K562 (cell line): ENCODE measurements at regions not wholly inside any gene's neighbourhood (a gene's known extent, or its start where the extent isn't known, plus 50 kb on each side); places are given as distances from the start of the nearest gene placed in this dataset.

Experiments
- C11orf30 ChIP-seq: fragments of 450-650 bp; IDR thresholded peaks from 2 replicates; pipeline ENCODE4 v1.6.1; 2016; ENCODE audit warnings: low read depth, mild to moderate bottlenecking
- DNMT1 ChIP-seq: fragments of 450-650 bp; IDR thresholded peaks from 2 replicates; pipeline ENCODE4 v1.6.1; 2016; ENCODE audit warnings: antibody characterized with exemption, mild to moderate bottlenecking
- EP400 ChIP-seq: fragments of 450-650 bp; IDR thresholded peaks from 2 replicates; pipeline ENCODE4 v1.6.1; 2017; ENCODE audit warnings: antibody characterized with exemption, mild to moderate bottlenecking, moderate library complexity
- ETS2 ChIP-seq: IDR thresholded peaks from 2 replicates; pipeline ENCODE4 v1.6.1; 2016; ENCODE audit warnings: borderline replicate concordance, missing genetic modification characterization, mild to moderate bottlenecking, moderate library complexity, missing compliant biosample characterization; ENCODE audit not compliant: poor library complexity, severe bottlenecking
- MAZ ChIP-seq, 2 experiments: fragments of 450-650 bp in 1 of 2; sonication (generic) in 1 of 2; formaldehyde crosslinking; IDR thresholded peaks in 1 of 2; conservative IDR thresholded peaks in 1 of 2; 2 replicates each; pipeline versions ENCODE4 v1.4.0 to v1.5.0; 2020; ENCODE audit warnings: mild to moderate bottlenecking in 1 of 2, missing genetic modification reagents in 1 of 2
- RCOR1 ChIP-seq, 2 experiments: IDR thresholded peaks; 2 replicates each; pipeline ENCODE4 v1.6.1; 2012; ENCODE audit warnings: low read depth in 2 of 2, low read length in 2 of 2, borderline replicate concordance in 1 of 2, improper control_type of control experiment in 1 of 2
- SRSF9 ChIP-seq: fragments of 200-400 bp; formaldehyde crosslinking; IDR thresholded peaks from 2 replicates; pipeline ENCODE4 v1.6.1; 2017; ENCODE audit warnings: low read depth, low read length, borderline replicate concordance
- ZFP1 ChIP-seq: fragments of 450-650 bp; formaldehyde crosslinking; IDR thresholded peaks from 2 replicates; pipeline ENCODE4 v1.4.0; 2020; ENCODE audit warnings: mild to moderate bottlenecking, mixed read lengths
- ZKSCAN1 ChIP-seq: fragments of 150-350 bp; IDR thresholded peaks from 2 replicates; pipeline ENCODE4 v1.6.1; 2016; ENCODE audit warnings: low read depth, low read length
- ZNF507 ChIP-seq: conservative IDR thresholded peaks from 2 replicates; pipeline ENCODE4 v1.6.1; 2017; ENCODE audit warnings: missing genetic modification characterization, missing compliant biosample characterization
- TF ChIP-seq, protein P1 (sequence below): fragments of 450-650 bp; conservative IDR thresholded peaks from 2 replicates; pipeline ENCODE4 v1.6.1; 2016; ENCODE audit warnings: missing genetic modification characterization, low read depth, mild to moderate bottlenecking, control low read depth, missing compliant biosample characterization
- TF ChIP-seq, protein P2 (sequence below): IDR thresholded peaks from 2 replicates; pipeline ENCODE4 v1.6.1; 2016; ENCODE audit warnings: missing genetic modification characterization, missing compliant biosample characterization
- TF ChIP-seq, protein P3 (sequence below): fragments of 250-450 bp; sonication (Bioruptor Pico); IDR thresholded peaks from 2 replicates; pipeline ENCODE4 v1.5.0; 2021; ENCODE audit warnings: mild to moderate bottlenecking, moderate library complexity
- TF ChIP-seq, protein P4 (sequence below): fragments of 250-450 bp; sonication (Bioruptor Pico); IDR thresholded peaks from 2 replicates; pipeline ENCODE4 v1.5.0; 2020; ENCODE audit warnings: mild to moderate bottlenecking, borderline replicate concordance
- TF ChIP-seq, protein P5 (sequence below), 2 experiments: IDR thresholded peaks; 2 replicates each; pipeline ENCODE4 v1.6.1; 2011; ENCODE audit warnings: borderline replicate concordance in 1 of 2, control low read depth in 1 of 2, low read depth in 1 of 2, low read length in 1 of 2, mild to moderate bottlenecking in 1 of 2, mixed read lengths in 1 of 2, moderate library complexity in 1 of 2; ENCODE audit not compliant: insufficient read depth in 1 of 2, insufficient read length in 1 of 2, poor library complexity in 1 of 2, severe bottlenecking in 1 of 2; ENCODE audit errors: extremely low read depth in 1 of 2

DNA sequence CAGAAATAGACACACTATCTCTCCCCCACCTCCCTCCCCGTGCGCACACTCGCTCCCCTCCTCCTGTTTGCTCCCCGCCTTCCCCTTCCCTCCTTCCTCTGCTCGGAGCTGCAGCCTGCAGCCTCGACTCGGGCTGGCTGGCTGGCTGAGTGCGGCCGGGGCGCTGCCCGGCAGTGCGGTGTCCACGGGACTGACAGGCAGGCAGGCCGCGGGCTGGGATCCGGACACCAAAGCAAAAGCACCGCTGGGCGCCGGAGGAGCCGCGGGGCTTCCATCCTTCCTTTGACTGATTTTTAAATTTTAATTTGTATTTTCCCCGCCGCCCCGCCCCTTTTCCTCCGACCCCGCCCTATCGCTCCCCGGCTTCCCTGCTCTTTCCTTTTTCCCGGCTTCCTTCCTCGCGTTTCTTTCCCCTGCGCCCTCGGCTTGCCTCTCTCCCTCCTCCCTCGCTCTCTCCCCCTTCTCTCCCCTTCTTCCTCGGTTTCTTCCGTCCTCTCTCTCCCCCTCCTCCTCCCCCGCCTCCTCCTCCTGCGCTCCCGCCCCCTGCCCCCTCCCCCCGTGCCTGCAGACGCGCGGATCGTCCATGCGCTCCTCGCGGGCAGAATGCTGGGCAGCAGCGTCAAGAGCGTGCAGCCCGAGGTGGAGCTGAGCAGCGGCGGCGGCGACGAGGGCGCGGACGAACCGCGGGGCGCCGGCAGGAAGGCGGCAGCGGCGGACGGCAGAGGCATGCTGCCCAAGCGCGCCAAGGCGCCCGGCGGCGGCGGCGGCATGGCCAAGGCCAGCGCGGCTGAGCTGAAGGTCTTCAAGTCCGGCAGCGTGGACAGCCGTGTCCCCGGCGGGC is 109.4 kb downstream of the NAV1 start (continued):
- TF ChIP-seq, protein P1, sequence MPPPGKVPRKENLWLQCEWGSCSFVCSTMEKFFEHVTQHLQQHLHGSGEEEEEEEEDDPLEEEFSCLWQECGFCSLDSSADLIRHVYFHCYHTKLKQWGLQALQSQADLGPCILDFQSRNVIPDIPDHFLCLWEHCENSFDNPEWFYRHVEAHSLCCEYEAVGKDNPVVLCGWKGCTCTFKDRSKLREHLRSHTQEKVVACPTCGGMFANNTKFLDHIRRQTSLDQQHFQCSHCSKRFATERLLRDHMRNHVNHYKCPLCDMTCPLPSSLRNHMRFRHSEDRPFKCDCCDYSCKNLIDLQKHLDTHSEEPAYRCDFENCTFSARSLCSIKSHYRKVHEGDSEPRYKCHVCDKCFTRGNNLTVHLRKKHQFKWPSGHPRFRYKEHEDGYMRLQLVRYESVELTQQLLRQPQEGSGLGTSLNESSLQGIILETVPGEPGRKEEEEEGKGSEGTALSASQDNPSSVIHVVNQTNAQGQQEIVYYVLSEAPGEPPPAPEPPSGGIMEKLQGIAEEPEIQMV, result 0 out of 2 replicates have a peak, but pooled peaks have one; percentile 38
- TF ChIP-seq SRSF9, result no peak
- TF ChIP-seq, protein P2, sequence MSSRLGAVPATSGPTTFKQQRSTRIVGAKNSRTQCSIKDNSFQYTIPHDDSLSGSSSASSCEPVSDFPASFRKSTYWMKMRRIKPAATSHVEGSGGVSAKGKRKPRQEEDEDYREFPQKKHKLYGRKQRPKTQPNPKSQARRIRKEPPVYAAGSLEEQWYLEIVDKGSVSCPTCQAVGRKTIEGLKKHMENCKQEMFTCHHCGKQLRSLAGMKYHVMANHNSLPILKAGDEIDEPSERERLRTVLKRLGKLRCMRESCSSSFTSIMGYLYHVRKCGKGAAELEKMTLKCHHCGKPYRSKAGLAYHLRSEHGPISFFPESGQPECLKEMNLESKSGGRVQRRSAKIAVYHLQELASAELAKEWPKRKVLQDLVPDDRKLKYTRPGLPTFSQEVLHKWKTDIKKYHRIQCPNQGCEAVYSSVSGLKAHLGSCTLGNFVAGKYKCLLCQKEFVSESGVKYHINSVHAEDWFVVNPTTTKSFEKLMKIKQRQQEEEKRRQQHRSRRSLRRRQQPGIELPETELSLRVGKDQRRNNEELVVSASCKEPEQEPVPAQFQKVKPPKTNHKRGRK (tag), result peak; percentile 99
- no peak for TF ChIP-seq ETS2
- TF ChIP-seq ZFP1 (CRISPR knock-in tag), result no peak
- TF ChIP-seq, protein P3, sequence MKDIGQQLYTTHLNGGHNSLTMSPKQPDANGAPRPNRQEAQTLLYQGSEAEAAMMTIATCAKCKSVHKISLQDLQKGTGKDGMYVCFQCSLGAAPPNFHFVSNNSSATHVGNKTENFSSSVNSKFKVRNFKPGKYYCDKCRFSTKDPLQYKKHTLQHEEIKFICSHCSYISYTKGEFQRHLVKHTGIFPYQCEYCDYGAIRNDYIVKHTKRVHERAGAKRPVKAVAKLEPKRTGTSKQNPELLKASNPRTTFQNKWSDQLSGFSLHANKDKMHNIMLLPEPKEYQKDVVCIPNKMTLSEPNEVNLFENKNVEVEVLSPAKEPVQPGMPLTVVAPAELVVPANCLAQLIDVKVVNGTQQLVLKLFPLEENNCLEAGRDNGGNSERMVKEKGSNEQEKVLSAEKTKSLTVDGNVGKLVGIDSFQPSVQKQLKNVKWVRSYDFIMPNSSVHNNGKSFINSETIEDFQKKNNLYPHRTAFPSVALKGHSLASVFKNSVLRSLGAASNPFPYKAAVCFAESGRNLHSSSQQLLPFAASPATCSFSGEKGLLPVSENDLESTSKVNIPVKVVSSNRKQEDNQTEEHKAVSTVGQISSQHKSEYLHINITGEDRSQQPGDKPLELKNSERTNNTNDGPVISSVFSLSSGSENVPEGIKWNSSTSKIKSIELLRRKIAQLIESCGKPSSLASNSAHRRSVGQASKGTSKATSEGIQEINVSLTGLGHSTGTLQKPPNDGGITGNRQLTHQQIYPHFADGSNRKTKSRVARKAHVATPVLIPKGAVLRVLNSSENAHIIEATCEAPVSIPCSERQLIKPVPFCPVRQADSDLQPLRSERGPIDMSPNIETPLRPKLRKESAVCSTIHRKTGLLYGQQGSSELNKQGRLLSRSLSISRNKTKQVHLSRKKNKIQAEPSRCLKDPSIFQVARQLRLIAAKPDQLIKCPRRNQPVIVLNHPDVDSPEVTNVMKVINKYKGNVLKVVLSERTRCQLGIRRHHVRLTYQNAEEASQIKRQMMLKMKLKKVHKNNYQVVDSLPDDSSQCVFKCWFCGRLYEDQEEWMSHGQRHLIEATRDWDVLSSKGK (CRISPR knock-in tag), result no peak
- TF ChIP-seq, protein P4, sequence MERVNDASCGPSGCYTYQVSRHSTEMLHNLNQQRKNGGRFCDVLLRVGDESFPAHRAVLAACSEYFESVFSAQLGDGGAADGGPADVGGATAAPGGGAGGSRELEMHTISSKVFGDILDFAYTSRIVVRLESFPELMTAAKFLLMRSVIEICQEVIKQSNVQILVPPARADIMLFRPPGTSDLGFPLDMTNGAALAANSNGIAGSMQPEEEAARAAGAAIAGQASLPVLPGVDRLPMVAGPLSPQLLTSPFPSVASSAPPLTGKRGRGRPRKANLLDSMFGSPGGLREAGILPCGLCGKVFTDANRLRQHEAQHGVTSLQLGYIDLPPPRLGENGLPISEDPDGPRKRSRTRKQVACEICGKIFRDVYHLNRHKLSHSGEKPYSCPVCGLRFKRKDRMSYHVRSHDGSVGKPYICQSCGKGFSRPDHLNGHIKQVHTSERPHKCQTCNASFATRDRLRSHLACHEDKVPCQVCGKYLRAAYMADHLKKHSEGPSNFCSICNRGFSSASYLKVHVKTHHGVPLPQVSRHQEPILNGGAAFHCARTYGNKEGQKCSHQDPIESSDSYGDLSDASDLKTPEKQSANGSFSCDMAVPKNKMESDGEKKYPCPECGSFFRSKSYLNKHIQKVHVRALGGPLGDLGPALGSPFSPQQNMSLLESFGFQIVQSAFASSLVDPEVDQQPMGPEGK (CRISPR knock-in tag), result no peak
- no peak for TF ChIP-seq C11orf30
- no peak for TF ChIP-seq DNMT1
- TF ChIP-seq ZKSCAN1, result no peak
- no peak for TF ChIP-seq ZNF507 (tag)
- peak in 1 of 2 experiments; percentile 78; a peak in 2 of 4 replicates for TF ChIP-seq MAZ (CRISPR knock-in tag; conservative IDR thresholded peaks at IDR 0.05 in 1 of 2, IDR thresholded peaks at IDR 0.05 in 1 of 2)
- TF ChIP-seq RCOR1 (IDR thresholded peaks at IDR 0.05; ENCODE audit: borderline replicate concordance in 1 of 2, low read depth in 2 of 2, low read length in 2 of 2), result peak in 1 of 2 experiments; percentile 53; a peak in 1 of 4 replicates
- TF ChIP-seq, protein P5, sequence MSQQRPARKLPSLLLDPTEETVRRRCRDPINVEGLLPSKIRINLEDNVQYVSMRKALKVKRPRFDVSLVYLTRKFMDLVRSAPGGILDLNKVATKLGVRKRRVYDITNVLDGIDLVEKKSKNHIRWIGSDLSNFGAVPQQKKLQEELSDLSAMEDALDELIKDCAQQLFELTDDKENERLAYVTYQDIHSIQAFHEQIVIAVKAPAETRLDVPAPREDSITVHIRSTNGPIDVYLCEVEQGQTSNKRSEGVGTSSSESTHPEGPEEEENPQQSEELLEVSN (IDR thresholded peaks at IDR 0.05; ENCODE audit: borderline replicate concordance in 1 of 2, extremely low read depth in 1 of 2, insufficient read depth in 1 of 2, insufficient read length in 1 of 2, low read depth in 1 of 2, low read length in 1 of 2, poor library complexity in 1 of 2, severe bottlenecking in 1 of 2), result peak; percentile 70 to 82
- TF ChIP-seq EP400, result no peak
